GM21447 (cell line): ENCODE measurements at regions not wholly inside any gene's neighbourhood (a gene's known extent, or its start where the extent isn't known, plus 50 kb on each side); places are given as distances from the start of the nearest gene placed in this dataset.
"Not testable (repeated sequence)": the region's sequence is repeated elsewhere in the genome, so short reads cannot be mapped to it uniquely, and the experiment has no call there.

Experiments used
- ATAC-seq: cut with Tn5 transposase; IDR thresholded peaks from one replicate; pipeline ENCODE4 v1.9.1; 2021; ENCODE audit not compliant: unreplicated experiment

GRCh38 chr10:129043691-129044090, 423.4 kb upstream of the MGMT start:
- ATAC-seq = no peak

- ATAC-seq = no peak
Observed at GRCh38 chr10:129045599-129045998, 421.4 kb upstream of the MGMT start.

GRCh38 chr10:129046065-129046681, 420.9 kb upstream of the MGMT start:
- ATAC-seq = no peak

GRCh38 chr10:129046962-129047361, 420.1 kb upstream of the MGMT start:
- ATAC-seq = no peak

- no peak for ATAC-seq
Observed at GRCh38 chr10:129047600-129047999, 419.4 kb upstream of the MGMT start.

GRCh38 chr10:129048513-129048912, 418.5 kb upstream of the MGMT start:
- no peak for ATAC-seq

- no peak for ATAC-seq
Observed at GRCh38 chr10:129049501-129049900, 417.5 kb upstream of the MGMT start.

- no peak for ATAC-seq
Observed at GRCh38 chr10:129055225-129055624, 411.8 kb upstream of the MGMT start.

GRCh38 chr10:129055986-129056385, 411.1 kb upstream of the MGMT start:
- ATAC-seq = no peak

GRCh38 chr10:129056734-129057689, 410.0 kb upstream of the MGMT start:
- no peak for ATAC-seq

- peak; percentile 68 for ATAC-seq
Observed at GRCh38 chr10:129057856-129058663, 409.0 kb upstream of the MGMT start.

- ATAC-seq = no peak
Observed at GRCh38 chr10:129058664-129059155, 408.3 kb upstream of the MGMT start.

GRCh38 chr10:129059977-129060376, 407.1 kb upstream of the MGMT start:
- ATAC-seq = no peak

GRCh38 chr10:129063212-129063611, 403.8 kb upstream of the MGMT start:
- ATAC-seq = no peak

- ATAC-seq = no peak
Observed at GRCh38 chr10:129063877-129064276, 403.2 kb upstream of the MGMT start.

GRCh38 chr10:129066529-129066928, 400.5 kb upstream of the MGMT start:
- not testable (repeated sequence) for ATAC-seq

GRCh38 chr10:129071411-129071810, 395.6 kb upstream of the MGMT start:
- not testable (repeated sequence) for ATAC-seq

- ATAC-seq = no peak
Observed at GRCh38 chr10:129074939-129075338, 392.1 kb upstream of the MGMT start.

GRCh38 chr10:129075508-129075907, 391.5 kb upstream of the MGMT start:
- no peak for ATAC-seq

GRCh38 chr10:129075927-129076326, 391.1 kb upstream of the MGMT start:
- no peak for ATAC-seq

GRCh38 chr10:129078346-129078745, 388.7 kb upstream of the MGMT start:
- no peak for ATAC-seq
